Prostate gland (tissue), 2 donors: ENCODE measurements at regions not wholly inside any gene's neighbourhood (a gene's known extent, or its start where the extent isn't known, plus 50 kb on each side); places are given as distances from the start of the nearest gene placed in this dataset.

ENCODE experiments used
- POLR2AphosphoS5 ChIP-seq: sonication (generic); formaldehyde crosslinking; IDR thresholded peaks from one replicate; pipeline ENCODE4 v1.6.1; 2017; ENCODE audit warnings: antibody characterized with exemption
- TF ChIP-seq, protein P1 (sequence below), 4 experiments: fragments of 200-600 bp in 2 of 4; fragments of 450-650 bp in 2 of 4; sonication (generic) in 2 of 4; IDR thresholded peaks; 1 replicate in 3 of 4; 2 replicates in 1 of 4; pipeline ENCODE4 v1.5.1; 2016 to 2019; ENCODE audit warnings: antibody characterized with exemption in 4 of 4, mild to moderate bottlenecking in 2 of 4, moderate library complexity in 2 of 4

DNA sequence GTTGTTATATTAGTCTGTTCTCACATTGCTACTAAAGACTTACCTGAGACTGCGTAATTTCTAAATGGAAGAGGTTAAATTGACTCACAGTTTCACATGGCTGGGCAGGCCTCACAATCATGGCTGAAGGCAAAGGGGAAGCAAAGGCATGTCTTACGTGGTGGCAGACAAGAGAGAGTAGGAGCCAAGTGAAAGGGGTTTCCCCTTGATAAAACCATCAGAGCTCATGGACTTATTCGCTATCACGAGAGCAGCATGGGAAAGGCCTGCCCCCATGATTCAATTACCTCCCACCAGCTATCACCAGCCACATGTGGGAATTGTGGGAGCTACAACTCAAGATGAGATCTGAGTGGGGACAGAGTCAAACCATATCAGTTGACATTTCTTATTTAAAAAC, 374.5 kb upstream of the RORB start:
- TF ChIP-seq, protein P1, sequence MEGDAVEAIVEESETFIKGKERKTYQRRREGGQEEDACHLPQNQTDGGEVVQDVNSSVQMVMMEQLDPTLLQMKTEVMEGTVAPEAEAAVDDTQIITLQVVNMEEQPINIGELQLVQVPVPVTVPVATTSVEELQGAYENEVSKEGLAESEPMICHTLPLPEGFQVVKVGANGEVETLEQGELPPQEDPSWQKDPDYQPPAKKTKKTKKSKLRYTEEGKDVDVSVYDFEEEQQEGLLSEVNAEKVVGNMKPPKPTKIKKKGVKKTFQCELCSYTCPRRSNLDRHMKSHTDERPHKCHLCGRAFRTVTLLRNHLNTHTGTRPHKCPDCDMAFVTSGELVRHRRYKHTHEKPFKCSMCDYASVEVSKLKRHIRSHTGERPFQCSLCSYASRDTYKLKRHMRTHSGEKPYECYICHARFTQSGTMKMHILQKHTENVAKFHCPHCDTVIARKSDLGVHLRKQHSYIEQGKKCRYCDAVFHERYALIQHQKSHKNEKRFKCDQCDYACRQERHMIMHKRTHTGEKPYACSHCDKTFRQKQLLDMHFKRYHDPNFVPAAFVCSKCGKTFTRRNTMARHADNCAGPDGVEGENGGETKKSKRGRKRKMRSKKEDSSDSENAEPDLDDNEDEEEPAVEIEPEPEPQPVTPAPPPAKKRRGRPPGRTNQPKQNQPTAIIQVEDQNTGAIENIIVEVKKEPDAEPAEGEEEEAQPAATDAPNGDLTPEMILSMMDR (IDR thresholded peaks at IDR 0.05) = no peak
- TF ChIP-seq POLR2AphosphoS5 = no peak
